Fibroblast of skin of scalp (primary cell): ENCODE measurements at regions not wholly inside any gene's neighbourhood (a gene's known extent, or its start where the extent isn't known, plus 50 kb on each side); places are given as distances from the start of the nearest gene placed in this dataset.

Experiments used
- DNase-seq: peaks from one replicate; pipeline ENCODE4 v3.0.0-alpha.2; 2013

DNA sequence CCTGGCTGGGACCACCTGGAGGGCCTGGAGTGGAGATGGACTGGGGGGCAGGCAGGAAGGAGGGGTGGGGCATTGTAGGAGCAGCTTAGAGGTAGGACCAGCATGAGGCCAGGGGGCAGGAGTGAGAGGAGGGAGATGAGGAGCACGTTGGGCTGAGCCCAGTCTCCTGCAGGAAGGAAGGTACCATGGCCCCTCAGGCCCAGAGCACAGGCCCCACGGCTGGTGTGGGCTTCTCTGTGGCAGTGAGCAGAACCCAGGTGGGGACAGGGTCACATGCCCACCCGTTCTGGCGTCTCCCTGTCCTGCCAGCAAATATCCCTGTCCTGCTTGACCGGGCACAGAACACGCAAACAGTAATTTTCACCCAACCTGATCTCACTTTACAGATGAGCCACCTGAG, 141.8 kb downstream of the ENGASE start:
- DNase-seq: no peak

DNA sequence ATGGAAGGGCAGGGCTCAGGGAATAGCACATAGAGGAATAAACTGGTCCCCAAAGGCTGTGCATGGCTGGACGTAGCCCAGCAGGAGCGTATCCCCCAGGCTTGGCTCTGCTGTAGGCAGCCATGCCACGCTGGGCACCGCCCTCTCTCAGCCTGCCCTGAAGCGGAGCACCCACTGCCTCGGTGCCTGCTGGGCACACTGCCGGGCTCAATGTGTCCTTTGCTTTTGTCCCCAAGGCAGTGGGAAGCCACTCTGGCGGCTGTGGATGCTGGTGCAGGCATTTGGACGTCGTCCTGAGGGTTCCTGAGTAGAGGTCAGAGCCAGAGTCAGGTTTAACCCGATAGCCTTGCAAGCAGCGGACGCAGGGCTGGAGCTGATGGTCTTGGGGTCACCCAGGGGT, 141.0 kb downstream of the ENGASE start:
- DNase-seq: no peak

DNA sequence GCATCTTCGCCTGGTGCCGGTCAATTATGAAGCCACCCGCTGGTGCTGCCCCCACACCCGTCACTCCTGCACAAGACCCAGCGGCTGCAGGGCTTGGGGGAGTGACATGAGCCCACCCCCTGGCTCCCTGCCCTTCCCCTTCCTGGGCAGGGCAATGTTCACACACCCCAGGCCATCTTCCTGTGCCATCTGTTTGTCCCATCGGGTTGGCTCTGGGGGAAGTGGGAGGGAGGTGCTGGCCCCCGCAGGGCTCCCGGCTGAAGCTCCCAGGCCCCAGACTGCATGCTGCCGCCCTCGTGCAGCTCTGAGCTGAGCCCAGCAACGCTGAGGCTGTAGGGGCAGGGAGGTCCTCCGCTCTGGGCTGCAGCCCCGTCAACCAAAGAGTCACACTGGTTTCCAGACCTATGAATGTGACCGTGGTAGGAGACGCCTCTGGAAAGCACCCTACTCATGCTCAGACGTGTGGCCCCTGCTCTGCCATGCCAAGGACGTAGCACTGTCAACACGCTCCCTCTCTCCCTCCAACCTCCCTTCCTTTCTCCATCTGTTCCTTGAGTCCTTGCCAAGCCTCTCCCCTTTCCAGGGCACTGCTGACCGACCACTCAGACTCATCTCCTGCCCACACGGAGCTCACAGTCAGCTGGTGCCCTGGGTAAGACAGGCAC, 140.4 kb downstream of the ENGASE start:
- DNase-seq: no peak

DNA sequence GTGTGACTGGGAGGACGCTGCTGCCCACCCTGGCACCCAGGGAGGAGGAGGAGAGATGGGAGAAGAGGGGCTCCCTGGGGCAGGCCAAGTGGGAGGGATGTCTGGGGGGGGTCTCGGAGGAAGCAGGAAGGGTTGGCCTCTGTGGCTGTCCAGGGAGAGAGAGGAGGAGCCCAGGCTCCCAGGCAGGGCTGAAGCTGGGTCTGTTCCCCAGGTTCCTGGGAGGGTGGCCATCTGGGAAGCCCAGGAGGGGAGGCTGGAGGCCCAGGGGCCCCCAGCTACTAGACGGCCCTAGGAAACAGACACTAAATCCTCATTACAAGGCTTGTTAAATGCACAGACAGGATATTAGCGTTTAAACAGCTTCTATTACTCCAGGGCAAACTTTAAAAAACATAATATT, 139.8 kb downstream of the ENGASE start:
- DNase-seq: no peak

DNA sequence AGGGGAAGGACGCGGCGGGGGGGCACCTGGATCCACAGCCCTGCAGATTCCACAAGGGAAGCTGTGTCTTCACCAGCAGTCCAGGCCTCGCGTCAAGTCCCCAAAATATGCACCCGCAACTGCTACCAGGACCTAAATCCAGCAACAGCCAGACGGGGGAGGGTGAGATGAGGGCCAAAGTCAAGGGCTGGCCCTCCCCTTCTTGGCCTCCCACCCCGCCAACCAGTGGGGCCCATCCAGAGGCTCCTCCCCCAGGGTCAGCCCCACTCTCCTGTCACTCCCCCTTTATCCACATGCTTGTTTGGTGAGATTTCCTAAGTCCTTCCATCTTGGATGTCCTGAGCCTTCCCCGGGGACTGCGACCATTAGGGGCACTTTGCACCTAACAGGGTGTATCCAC, 138.7 kb downstream of the ENGASE start:
- DNase-seq: no peak

DNA sequence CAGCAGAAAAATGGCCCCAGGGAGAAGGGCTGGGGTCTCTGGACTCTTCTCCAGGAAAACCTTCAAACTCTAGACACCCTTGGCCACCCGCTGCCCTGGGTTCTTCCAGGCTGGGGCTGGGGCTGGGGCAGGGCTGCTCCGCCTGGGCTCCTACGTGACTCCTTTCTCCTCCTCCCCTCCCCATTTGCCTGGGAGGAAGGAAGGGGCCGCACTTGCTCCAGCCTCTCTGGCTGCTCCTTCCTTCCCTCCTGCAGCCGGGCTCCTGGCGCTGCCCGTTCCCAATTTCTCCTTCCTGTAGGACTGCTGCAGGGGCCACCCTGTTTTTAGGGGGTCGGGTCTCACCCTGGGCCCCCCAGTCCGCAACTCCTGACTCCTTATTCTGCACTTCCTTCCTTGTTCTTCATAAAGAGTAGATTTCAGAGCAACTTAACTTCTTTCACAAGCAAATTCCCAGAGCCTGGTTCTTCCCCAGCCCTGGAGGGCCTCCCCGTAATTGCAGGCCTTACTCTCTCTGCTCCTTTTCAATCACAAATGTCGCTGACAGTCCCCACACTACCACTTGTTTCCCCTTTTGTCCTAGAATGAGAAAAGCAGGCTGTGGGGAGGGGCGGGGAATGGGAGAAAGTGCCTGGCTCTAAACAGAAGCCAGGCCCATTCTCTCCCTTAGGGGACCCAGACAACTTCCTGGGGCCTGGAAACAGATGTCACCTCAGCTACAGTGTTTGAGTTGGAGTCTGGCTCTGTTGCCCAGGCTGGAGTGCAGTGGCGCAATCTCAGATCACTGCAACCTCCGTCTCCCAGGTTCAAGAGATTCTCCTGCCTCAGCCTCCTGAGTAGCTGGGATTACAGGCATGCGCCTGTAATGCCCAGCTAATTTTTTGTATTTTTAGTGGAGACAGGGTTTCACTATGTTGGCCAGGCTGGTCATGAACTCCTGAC, 137.8 kb downstream of the ENGASE start:
- no peak for DNase-seq

DNA sequence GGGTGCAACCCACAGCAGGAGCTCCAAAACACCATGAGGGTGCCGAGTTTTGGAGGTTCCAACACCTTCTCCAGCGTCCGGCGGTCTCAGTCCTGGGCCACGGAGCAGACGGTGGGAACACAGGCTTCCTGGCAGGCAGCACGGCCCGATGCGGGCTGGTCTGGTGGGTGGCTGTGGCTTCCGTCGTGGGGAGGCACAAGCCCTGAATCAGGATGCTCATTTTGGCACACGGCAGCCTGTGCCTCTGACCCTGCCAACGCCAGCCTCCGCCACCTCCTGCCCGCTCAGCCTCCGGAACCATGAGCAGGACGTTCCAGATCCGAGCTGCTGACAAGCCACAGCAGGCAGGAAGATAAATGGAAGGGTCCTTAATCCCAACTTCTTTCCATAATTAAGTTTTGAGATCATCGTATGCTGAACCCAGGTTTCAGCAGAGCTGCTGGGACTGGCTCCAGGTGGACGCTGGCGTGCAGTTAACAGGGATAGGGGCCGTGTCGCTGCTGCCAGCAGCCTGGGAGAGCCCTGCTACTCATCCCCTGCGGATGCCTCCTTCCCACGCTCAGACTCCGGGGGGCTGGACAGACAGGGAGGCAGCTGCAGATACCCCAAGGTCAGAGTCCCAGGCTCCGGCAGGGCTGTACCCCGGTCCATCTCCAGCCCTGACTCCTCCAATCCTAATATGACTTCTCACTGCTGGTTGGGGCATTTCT, 136.6 kb downstream of the ENGASE start:
- no peak for DNase-seq

DNA sequence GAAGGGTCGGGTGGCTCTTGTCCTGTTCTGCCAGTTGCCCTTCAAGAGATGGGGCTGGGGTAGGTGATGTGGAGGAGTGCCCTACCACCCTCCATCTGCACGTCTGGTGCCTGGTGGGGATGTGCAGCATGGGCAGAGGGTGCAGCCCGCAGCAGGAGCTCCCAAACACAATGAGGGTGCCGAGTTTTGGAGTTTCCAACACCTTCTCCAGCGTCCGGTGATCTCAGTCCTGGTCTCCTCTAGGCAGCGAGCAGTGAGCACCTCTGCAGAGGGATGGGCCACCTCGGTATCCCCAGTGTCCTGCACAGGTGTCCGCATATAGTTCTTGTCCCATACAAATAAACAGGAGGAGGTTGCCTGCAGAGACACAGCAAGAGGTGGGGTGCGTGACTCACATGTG, 136.0 kb downstream of the ENGASE start:
- DNase-seq: no peak

DNA sequence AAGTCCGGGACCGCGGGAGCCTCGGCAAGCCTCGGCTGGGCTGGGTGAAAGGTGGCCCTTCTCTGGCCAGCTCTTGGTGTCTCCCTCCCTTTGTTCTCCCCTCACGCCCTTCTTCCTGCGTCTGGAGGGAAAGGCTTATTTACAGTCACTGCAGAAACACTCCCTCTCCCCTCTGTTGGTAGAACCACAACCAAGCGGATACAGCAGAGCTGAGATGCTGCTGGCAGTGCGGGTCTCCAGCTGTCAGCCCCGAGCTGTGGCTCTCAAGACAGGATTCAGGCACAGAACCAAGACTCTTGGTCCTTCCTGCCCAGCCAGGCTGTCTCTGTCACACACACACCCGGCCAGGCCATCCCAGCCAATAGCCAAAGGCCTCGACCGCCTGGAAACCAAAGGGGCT, 133.3 kb downstream of the ENGASE start:
- no peak for DNase-seq

DNA sequence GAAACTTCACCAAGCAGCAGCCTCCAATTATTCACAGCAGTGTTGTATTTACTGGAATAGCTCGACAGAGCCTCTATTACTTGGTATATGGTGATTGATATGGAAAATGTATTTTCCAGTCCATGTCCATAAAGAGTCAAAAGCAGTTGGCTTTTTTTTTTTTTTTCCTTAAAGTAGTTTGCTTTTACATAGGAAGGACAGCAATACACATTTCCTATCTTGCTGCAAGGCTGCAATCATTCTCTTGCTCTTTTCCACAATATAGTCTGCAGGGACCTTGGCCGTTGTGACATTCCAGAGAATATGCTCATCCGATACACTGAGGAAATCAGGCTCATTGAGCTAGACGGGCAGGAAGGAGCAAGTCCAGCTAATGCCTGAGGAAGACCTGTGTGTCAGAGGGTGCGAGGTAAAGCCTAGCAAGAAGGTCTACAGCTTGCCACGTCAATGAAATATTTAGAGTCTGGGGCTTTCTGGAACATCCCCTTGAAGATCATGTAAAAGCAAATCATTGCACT, 131.1 kb downstream of the ENGASE start:
- DNase-seq: peak; percentile 18

DNA sequence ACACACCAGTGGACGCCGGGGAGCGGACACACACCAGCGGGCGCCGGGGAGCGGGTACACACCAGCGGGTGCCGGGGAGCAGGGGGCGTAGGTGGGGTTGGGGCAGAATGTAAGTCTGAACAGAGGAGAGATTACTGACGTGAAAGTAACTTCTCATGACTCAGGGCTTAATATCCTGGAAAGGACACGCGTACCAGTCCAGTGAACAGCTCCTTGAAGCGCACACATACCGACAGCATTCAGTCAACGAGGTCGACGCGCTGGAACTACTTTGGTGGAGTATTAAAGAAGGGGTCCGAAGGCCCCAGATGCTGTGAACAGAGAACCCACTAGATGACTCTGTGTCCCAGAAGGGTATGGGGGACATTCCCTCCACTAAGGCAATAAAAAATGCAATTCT, 129.6 kb downstream of the ENGASE start:
- no peak for DNase-seq

DNA sequence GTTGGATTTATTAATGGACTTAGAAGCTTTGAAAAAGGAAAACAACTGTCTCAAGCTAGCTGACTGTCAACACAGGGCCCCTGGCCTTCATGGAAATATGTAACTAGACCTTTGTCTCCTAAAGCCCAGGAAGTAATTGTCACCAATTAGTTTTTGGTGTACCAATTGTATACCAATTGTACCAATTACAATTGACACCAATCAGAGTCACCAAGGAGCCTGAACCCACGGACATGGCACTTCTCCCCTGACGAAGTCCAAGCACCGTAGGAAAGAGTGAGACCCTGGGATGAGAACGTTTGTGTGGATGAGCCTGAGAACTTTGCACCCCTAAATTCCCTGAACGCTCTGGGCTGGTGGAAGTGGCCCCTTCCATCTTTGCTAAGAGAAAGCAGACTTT, 129.0 kb downstream of the ENGASE start:
- DNase-seq: no peak

DNA sequence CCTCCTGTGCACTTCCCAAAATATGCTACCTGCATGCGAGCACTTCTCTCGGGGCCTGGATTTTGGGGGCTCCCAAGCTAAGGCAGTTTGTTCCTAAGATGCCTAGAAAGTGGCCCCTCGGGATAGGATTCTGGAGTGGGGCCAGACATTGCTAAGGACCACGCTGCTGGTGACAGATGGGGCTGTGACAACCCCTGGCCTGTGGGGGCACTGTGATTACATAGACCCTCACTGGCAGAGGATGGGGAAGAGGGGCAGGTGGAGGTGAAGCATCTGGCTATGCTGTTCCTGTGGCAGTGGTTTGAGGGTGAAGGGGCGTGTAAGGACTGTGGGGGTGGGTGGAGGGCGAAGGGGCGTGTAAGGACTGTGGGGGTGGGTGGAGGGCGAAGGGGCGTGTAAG, 128.4 kb downstream of the ENGASE start:
- no peak for DNase-seq

DNA sequence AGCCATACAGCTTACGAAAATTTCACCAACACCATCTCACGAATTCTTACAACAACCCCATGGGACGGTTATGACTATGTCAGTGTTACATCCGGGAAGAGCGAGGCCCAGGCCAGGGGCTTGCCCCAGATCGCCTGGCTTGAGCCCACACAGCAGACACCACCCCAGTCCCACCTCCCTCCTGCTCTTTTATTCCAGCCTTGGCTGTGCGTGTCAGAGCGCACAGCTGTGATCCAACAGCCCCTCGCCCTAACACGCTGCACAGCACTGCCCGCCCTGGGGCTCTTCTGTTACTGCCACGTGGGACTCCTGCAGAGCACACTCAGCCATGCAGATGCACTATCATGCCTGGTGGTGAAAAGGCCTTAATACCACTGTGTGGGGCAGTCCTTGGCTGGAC, 127.9 kb downstream of the ENGASE start:
- peak; percentile 49 for DNase-seq

DNA sequence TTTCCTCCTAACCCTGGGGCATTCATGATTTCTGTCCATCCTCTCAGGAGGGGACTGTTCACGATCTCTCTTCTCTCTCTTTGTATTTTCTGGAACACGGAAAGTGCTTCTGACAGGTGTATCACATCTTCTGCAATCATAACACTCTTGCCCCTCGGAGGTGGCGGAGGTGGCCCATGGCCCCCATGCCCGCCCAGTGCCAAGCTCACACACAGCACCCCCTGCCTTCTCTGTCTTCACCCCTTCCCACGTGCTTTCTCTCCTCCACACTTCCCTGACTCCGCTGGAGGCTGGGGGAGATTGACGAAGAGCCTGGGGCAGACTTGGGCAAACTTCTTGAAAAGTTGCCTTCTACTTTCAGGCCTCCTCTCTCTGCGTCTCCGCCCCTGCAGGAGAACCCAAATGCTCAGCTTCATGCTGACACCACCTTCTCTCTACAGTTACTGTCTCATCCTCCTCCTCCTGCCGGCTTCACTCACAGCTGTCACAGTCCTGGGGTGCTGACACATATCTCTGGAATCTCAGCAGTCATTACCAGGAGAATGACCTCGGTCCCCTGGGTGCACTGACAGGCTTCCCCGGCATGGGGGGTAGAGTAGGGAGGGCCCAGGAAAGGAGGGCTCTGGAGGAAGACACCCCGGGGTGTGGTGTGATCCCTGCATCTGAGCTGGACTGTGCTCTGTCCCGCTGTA, 127.1 kb downstream of the ENGASE start:
- DNase-seq: peak; percentile 86

DNA sequence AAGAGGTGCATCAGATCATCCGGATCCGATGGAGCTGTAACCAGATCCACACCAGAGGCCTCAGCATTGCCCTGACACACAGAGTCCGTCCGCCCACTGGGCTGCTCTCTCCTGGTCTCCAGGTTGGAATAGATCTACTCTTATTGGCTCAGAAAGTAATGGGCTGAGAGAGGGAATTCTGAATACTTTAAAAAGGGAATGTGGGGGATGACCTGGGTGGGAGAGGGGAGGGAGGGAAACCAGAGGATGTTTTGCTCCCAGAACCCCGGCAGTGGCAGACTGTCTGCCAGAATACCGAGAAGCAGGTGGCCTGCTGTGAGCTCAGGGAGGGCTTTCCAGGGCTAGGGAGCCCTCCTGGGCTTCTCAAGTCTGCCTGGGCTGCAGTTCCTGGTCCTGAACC, 126.5 kb downstream of the ENGASE start:
- DNase-seq: no peak

DNA sequence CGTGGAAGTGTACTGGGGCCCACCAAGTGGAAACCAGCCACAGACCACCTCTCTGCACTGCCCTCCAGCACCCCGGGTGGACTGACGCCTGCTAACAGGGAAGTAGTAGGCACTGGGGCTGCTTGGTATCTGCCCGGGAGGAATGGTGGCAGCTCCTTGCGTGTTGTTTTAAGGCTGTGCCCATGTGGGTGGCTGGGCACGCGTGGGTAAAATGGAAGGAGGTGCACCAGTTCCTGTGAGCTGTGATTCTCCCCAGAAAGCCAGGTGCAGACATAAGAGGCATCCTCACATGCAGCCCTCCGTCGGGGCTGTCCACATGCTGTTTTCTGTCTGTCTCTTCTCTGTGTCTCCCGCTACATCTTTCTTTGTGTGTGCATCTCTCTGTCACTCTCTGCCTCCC, 122.3 kb downstream of the ENGASE start:
- DNase-seq: no peak

DNA sequence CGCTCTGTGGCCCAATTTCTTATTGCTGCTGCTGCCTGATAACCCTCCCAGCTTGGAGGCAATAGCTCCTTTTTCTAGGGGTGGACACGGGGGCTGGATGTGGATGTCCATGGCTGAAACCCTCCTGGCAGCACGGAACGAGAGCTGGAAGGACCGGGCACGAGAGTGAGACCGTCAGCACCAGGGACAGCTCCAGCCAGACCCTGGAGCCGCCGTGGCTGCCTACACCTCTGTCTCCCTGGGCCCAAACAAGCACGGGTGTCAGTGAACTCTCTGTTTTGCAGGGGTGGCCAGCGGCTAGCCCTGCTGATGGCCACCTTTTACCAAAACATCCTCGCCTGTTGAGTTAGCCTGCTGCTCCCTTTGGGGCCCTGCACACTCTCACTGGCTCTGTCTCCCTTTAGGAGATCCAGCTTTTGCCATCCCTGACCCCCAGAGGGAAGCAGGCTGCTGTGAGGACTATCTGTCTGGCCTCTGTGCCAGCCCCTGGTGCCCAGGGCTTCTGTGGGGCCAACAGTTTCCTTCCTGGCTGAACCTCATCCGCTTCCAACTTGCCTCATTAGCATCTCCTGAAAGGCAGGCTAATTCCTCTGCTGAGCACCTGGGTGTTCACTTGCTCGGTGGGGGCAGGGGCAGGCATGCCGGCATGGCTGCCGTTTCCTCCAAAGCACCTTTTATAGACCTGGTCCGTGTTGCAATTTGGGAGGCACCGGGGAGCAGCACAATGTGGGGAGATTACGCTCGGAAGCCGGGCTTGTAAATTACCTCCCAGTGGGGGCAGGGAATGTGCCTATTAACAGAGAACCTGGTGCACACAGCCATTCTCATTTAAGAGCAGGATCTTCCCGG, 118.1 kb downstream of the ENGASE start:
- DNase-seq: peak; percentile 39

DNA sequence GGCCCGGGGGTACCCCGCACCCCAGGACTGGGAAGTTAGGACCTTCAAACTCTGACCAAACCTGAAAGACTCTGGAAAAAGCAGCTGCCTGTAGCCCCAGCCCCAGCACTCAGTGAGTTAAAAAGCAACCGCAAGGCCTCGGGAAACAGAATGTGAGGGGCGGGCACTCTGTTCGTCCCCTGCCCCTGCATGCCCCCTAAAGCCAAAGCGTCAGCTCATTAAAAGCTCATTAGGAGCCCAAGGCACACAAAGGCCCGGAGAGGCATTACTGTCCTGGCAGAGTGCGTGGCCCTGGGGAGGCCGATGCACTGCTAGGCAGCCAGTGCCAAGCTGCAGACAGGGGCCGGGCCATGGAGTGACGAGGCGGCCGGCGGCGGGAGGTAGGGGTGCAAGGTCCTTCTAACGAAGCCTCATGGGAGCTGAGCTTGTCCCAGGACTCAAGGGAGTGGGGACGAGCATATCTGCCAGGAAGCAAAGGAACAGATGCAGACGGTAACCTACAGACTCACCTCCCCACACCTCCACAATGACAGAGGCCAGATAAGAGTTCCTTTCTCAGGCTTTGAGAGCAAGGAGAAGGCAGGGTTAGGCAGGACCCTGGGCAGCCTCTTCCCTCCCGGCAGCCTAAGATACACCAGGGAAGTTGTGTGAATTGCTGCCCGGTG, 116.8 kb downstream of the ENGASE start:
- no peak for DNase-seq

DNA sequence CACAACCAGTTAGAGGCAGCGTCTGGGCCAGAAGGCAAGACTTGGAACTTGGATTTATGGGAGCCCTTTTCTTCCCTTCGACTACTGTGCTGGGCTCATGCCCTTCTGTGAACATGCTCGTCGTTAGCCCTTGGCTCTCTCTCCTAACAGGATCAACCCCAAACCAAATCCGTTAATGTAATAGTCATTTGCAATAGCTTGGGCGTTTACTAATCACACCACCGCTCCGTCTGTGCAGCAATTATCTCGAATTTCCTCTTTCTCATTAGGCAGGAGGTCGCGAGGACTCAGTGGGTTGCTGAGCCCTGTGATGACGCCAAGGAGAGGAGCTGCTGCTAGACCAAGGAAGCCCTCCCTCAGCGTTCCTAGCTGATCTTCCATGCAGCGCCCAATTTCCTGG, 114.7 kb downstream of the ENGASE start:
- no peak for DNase-seq

DNA sequence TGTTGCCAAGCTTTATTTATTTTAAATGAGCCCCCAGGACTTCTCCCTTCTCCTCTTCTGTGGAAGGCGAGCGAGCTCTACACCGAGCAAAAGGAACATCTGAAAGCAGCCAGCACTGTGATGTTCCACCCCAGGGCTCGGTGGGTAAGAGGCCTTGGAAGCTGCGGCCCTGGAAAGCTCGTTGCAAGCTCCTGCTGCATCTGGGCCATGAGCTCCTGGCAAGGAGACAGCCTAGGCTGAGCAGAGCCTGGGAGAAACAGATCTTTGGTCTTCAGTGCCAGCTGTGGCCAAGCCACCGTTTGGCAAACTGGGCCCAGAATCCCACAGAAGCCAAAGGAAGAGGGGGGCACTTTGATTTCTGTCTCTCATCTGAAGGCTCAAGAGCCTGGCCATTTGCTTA, 114.1 kb downstream of the ENGASE start:
- no peak for DNase-seq
